Omental fat pad (tissue), 3 donors: ENCODE measurements at regions not wholly inside any gene's neighbourhood (a gene's known extent, or its start where the extent isn't known, plus 50 kb on each side); places are given as distances from the start of the nearest gene placed in this dataset.
"Not testable (repeated sequence)": the region's sequence is repeated elsewhere in the genome, so short reads cannot be mapped to it uniquely, and the experiment has no call there.

Experiments used
- ATAC-seq: fragments of 150-250 bp; one replicate; pipeline ENCODE4 v1.9.1; 2016; ENCODE audit warnings: mild to moderate bottlenecking, moderate library complexity; ENCODE audit not compliant: low FRiP score
- DNase-seq: peaks from one replicate; pipeline ENCODE4 v3.0.0-alpha.2; 2019; ENCODE audit warnings: low spot score
- CTCF ChIP-seq, 3 donors: fragments of 450-650 bp; IDR thresholded peaks; one replicate each; pipeline ENCODE4 v1.5.1; 2016 to 2017; ENCODE audit warnings: antibody characterized with exemption in 3 of 3, mild to moderate bottlenecking in 3 of 3, moderate library complexity in 2 of 3

DNA sequence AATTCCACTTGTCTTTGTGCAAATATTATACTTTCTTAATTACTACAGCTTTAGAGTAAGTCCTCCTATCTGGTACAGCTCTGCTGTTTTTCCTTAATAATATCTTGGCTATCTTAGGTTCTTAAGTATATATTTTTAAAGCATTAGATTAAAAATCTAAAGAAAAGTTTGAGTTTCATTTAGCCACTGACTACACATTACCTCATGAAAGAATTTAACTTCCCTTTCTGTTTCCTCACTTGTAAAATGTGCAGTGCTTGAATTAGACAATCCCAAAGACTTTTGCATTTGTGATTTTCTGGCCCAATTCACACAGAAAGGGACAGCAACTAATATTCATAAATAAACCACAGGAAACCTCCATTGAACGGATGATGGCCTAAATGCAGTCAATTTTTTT is 126.4 kb upstream of the SAMSN1 start:
- no peak for DNase-seq
- no peak for TF ChIP-seq CTCF (IDR thresholded peaks at IDR 0.05)
- no peak for ATAC-seq

DNA sequence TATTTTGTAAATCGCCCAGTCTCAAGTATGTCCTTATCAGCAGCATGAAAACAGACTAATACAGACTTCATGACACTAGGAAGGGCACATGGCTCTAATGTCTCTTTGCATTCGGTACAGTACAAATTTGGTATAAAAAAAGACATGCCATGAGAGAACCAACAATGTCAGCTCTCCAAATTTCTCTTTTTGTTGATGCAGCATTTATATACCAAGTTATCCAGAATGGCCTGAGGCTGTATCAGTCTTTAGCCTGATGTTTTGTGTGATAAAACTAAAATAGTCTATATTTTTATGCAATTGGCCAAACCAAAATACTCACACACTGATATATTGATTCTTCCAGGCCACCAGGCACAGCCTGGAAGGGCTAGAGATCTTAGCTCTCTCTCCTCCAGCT is 124.3 kb upstream of the SAMSN1 start:
- TF ChIP-seq CTCF (IDR thresholded peaks at IDR 0.05): no peak
- DNase-seq (no peak), ATAC-seq (no peak)

DNA sequence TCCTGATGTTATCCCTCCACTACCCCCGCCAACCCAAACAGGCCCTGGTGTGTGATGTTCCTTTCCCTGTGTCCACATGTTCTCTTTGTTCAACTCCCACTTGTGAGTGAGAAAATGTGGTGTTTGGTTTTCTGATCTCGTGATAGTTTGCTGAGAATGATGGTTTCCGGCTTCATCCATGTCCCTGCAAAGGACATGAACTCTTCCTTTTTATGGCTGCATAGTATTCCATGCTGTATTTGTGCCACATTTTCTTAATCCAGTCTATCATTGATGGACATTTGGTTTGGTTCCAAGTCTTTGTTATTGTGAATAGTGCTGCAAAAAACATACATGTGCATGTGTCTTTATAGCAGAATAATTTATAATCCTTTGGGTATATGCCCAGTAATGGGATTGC is 123.0 kb upstream of the SAMSN1 start:
- DNase-seq, ATAC-seq: not testable (repeated sequence)

GRCh38 chr21:14657241-14658008 is 111.3 kb upstream of the SAMSN1 start:
- DNase-seq (no peak), ATAC-seq (no peak)
- no peak for TF ChIP-seq CTCF (IDR thresholded peaks at IDR 0.05)

- no peak for ATAC-seq
- no peak for TF ChIP-seq CTCF (IDR thresholded peaks at IDR 0.05)
Measured at GRCh38 chr21:14646893-14647292, 100.8 kb upstream of the SAMSN1 start.

GRCh38 chr21:14645702-14646101 is 99.6 kb upstream of the SAMSN1 start:
- DNase-seq (no peak), ATAC-seq (no peak)
- TF ChIP-seq CTCF (IDR thresholded peaks at IDR 0.05): no peak

More at GRCh38 chr21:14646893-14647292, 100.8 kb upstream of the SAMSN1 start:
- no peak for DNase-seq

- TF ChIP-seq CTCF (IDR thresholded peaks at IDR 0.05): no peak
- DNase-seq (no peak), ATAC-seq (no peak)
Measured at GRCh38 chr21:14632359-14632758, 86.2 kb upstream of the SAMSN1 start.
